PC-3 (cell line): ENCODE measurements at regions not wholly inside any gene's neighbourhood (a gene's known extent, or its start where the extent isn't known, plus 50 kb on each side); places are given as distances from the start of the nearest gene placed in this dataset.
"Not testable (repeated sequence)": the region's sequence is repeated elsewhere in the genome, so short reads cannot be mapped to it uniquely, and the experiment has no call there.

Source experiments
- ATAC-seq: fragments of 200-7000 bp; cut with Tn5 transposase; 2 replicates; pipeline ENCODE4 v1.9.1; 2020; ENCODE audit warnings: mild to moderate bottlenecking, moderate library complexity
- BruUV-seq: library from RNA; stranded (reverse); fragments of 400-500 nt; replicated peaks from 2 replicates; lab custom pipeline; 2021; lab: Mats Ljungman, UMichigan
- CTCF ChIA-PET: fragments of 300-600 bp; sonication (Branson Sonifier 250); formaldehyde crosslinking; loops from one replicate; lab custom pipeline; 2022; ENCODE audit warnings: antibody characterized with exemption; lab: Charles Lee
- POLR2A ChIA-PET: fragments of 300-600 bp; sonication (Branson Sonifier 250); formaldehyde crosslinking; loops from one replicate; lab custom pipeline; 2022; ENCODE audit warnings: antibody characterized with exemption; ENCODE audit not compliant: unreplicated experiment; lab: Charles Lee
- DNase-seq: peaks from one replicate; pipeline ENCODE4 v3.0.0-alpha.2; 2015
- H2AFZ ChIP-seq: fragments of 300-600 bp; sonication (generic); 2 replicates; pipeline ENCODE4 v1.6.0; 2016; ENCODE audit warnings: antibody characterized with exemption, low read length
- H3F3A ChIP-seq: fragments of 300-600 bp; sonication (generic); one replicate; pipeline ENCODE4 v1.6.0; 2017; ENCODE audit warnings: antibody characterized with exemption, low read length, control low read depth, mild to moderate bottlenecking; ENCODE audit not compliant: unreplicated experiment
- H3K27ac ChIP-seq: fragments of 300-600 bp; sonication (generic); 2 replicates; pipeline ENCODE4 v1.5.1; 2016; ENCODE audit warnings: mild to moderate bottlenecking, low read length
- H3K27me3 ChIP-seq: fragments of 300-600 bp; sonication (generic); 2 replicates; pipeline ENCODE4 v1.6.1; 2016; ENCODE audit warnings: low read length, mixed read lengths
- H3K36me3 ChIP-seq: fragments of 300-600 bp; sonication (generic); 2 replicates; pipeline ENCODE4 v1.6.1; 2016; ENCODE audit warnings: low read depth, mixed run types, low read length, mixed read lengths
- H3K4me1 ChIP-seq: fragments of 300-600 bp; sonication (generic); 2 replicates; pipeline ENCODE4 v1.5.1; 2016; ENCODE audit warnings: low read length; ENCODE audit not compliant: insufficient read depth
- H3K4me2 ChIP-seq: fragments of 300-600 bp; sonication (generic); 2 replicates; pipeline ENCODE4 v1.6.0; 2016; ENCODE audit warnings: low read length
- H3K4me3 ChIP-seq: fragments of 300-600 bp; sonication (generic); 2 replicates; pipeline ENCODE4 v1.5.1; 2016; ENCODE audit warnings: mild to moderate bottlenecking, low read length, mixed read lengths
- H3K79me2 ChIP-seq: fragments of 300-600 bp; sonication (generic); 2 replicates; pipeline ENCODE4 v1.6.1; 2017; ENCODE audit warnings: low read length, mixed read lengths
- H3K9ac ChIP-seq: fragments of 300-600 bp; sonication (generic); 2 replicates; pipeline ENCODE4 v1.6.0; 2016; ENCODE audit warnings: mild to moderate bottlenecking, low read length
- H3K9me2 ChIP-seq: fragments of 300-600 bp; sonication (generic); replicated peaks from 2 replicates; pipeline ENCODE4 v1.6.1; 2016; ENCODE audit warnings: mixed run types, low read length, mixed read lengths
- H3K9me3 ChIP-seq: fragments of 300-600 bp; sonication (generic); 2 replicates; pipeline ENCODE4 v1.6.1; 2016; ENCODE audit warnings: low read length, mixed read lengths
- H4K20me1 ChIP-seq: fragments of 300-600 bp; sonication (generic); 2 replicates; pipeline ENCODE4 v1.6.1; 2016; ENCODE audit warnings: low read length, mixed read lengths
- CTCF ChIP-seq: fragments of 300-600 bp; sonication (generic); conservative IDR thresholded peaks from 2 replicates; pipeline ENCODE4 v1.5.1; 2017; ENCODE audit warnings: antibody characterized with exemption, low read depth, mild to moderate bottlenecking, low read length
- EZH2 ChIP-seq: fragments of 300-600 bp; sonication (generic); IDR thresholded peaks from one replicate; pipeline ENCODE4 v1.6.1; 2017; ENCODE audit warnings: antibody characterized with exemption, mild to moderate bottlenecking, low read length; ENCODE audit not compliant: unreplicated experiment
- EZH2phosphoT487 ChIP-seq: fragments of 300-600 bp; sonication (generic); IDR thresholded peaks from 2 replicates; pipeline ENCODE4 v1.6.1; 2018; ENCODE audit warnings: mild to moderate bottlenecking, antibody characterized with exemption, low read length, borderline replicate concordance
- intact Hi-C: fragments of 100-400 bp; cut with micrococcal nuclease; formaldehyde crosslinking; loops from 2 replicates; pipeline ENCODE4 v1.9.0; 2023

- intact Hi-C loops, H3K79me2 ChIP-seq, H3K4me2 ChIP-seq, CTCF ChIA-PET, H3K27me3 ChIP-seq, ATAC-seq, H4K20me1 ChIP-seq, H3K9me3 ChIP-seq, H2AFZ ChIP-seq, H3K9me2 ChIP-seq, H3F3A ChIP-seq, POLR2A ChIA-PET, H3K9ac ChIP-seq, DNase-seq, BruUV-seq, H3K4me1 ChIP-seq, H3K27ac ChIP-seq, H3K36me3 ChIP-seq, H3K4me3 ChIP-seq: not testable (repeated sequence)
Measured at GRCh38 chr13:86253497-86253896, 454.3 kb upstream of the SLITRK6 start.

DNA sequence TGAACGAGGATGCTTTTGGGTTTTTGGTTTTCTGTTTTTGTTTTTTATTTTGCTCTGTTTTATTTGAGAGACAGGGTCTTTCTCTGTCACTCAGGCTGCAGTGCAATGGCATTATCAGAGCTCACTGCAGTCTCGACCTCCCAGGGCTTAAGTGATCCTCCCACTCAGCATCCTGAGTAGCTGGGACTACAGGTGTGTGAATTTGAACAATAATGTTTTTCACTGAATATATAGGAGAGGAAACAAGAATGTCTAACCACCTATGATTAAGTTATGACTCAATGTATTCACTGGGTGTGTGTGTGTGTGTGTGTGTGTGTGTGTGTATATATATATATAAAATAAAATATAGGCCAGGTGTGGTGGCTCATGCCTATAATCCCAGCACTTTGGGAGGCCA, 456.6 kb upstream of the SLITRK6 start:
- intact Hi-C loops, H3K27ac ChIP-seq, H3K4me3 ChIP-seq, H3K36me3 ChIP-seq, BruUV-seq, H3K4me1 ChIP-seq, H4K20me1 ChIP-seq, H3K79me2 ChIP-seq, DNase-seq, H2AFZ ChIP-seq, H3K9ac ChIP-seq, H3K9me3 ChIP-seq, CTCF ChIA-PET, H3F3A ChIP-seq, H3K9me2 ChIP-seq, H3K4me2 ChIP-seq, H3K27me3 ChIP-seq, POLR2A ChIA-PET: not testable (repeated sequence)
- peak; percentile 71 for ATAC-seq

- H3K4me3 ChIP-seq = no peak overlapping the region
- H3K36me3 ChIP-seq = no peaks in the 10 kb centered on the region
- no peak overlapping the region for H2AFZ ChIP-seq
- TF ChIP-seq CTCF (no peak), EZH2 (no peak), EZH2phosphoT487 (no peak)
- H4K20me1 ChIP-seq = no peaks in the 10 kb centered on the region
- ChIA-PET POLR2A (no interaction called here), CTCF (no interaction called here)
- H3K4me1 ChIP-seq = no peaks in the 10 kb centered on the region
- intact Hi-C loops = no loop called here
- DNase-seq = no peak
- H3F3A ChIP-seq = no peaks in the 10 kb centered on the region
- no peak overlapping the region for H3K9ac ChIP-seq
- H3K9me3 ChIP-seq = no peaks in the 10 kb centered on the region
- no peak overlapping the region for H3K27ac ChIP-seq
- H3K9me2 ChIP-seq = no peaks in the 10 kb centered on the region
- BruUV-seq = no TSS peak
- no peaks in the 10 kb centered on the region for H3K27me3 ChIP-seq
- ATAC-seq = no peak
- H3K79me2 ChIP-seq = no peaks in the 10 kb centered on the region
- no peak overlapping the region for H3K4me2 ChIP-seq
Measured at GRCh38 chr13:86269511-86269910, 470.3 kb upstream of the SLITRK6 start.

- CTCF ChIA-PET = no interaction called here
- no TSS peak for BruUV-seq
- Histone ChIP-seq H3K27me3 (no peaks in the 10 kb centered on the region), H3K9ac (no peak overlapping the region), H4K20me1 (no peaks in the 10 kb centered on the region), H3K79me2 (no peaks in the 10 kb centered on the region), H3K27ac (no peak overlapping the region), H3K9me2 (no peaks in the 10 kb centered on the region), H3K4me3 (no peak overlapping the region), H3K4me1 (no peaks in the 10 kb centered on the region), H3K4me2 (no peak overlapping the region), H3K9me3 (no peaks in the 10 kb centered on the region), H3F3A (no peaks in the 10 kb centered on the region), H2AFZ (no peak overlapping the region), H3K36me3 (no peaks in the 10 kb centered on the region)
- no peak for TF ChIP-seq EZH2phosphoT487
- TF ChIP-seq CTCF = no peak
- TF ChIP-seq EZH2 = no peak
- POLR2A ChIA-PET = no interaction called here
- ATAC-seq = peak; percentile 89
- intact Hi-C loops = no loop called here
- DNase-seq = peak; percentile 42
Measured at GRCh38 chr13:86282442-86282841, 483.2 kb upstream of the SLITRK6 start.
